ENCODE measurements at regions not wholly inside any gene's neighbourhood (a gene's known extent, or its start where the extent isn't known, plus 50 kb on each side); places are given as distances from the start of the nearest gene placed in this dataset.

DNA sequence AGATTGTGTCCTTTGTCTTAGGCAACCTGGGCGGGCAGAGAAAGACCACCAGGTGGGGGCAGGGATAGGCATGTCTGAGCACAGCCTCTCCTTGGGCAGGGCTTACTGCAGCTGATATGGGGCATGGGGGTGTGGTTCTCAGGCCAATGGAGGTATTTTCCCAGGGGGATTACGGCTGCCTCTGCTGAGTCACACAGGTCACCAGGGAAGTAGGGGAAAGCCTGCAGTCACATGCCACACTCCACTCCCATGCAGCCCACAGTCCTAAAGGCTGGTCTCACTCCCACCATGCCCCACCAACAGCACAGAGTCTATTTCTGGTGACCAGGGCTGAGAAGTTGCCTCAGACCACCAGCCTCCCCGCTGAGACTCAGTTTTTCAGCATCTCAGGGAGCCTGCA is 466.4 kb downstream of the DIPK2A start:
- TF ChIP-seq CTCF (IDR thresholded peaks at IDR 0.05) (no peak), POLR2A (IDR thresholded peaks at IDR 0.05) (no peak)
